ENCODE measurements at regions not wholly inside any gene's neighbourhood (a gene's known extent, or its start where the extent isn't known, plus 50 kb on each side); places are given as distances from the start of the nearest gene placed in this dataset.
"Not testable (repeated sequence)": the region's sequence is repeated elsewhere in the genome, so short reads cannot be mapped to it uniquely, and the experiment has no call there.

DNA sequence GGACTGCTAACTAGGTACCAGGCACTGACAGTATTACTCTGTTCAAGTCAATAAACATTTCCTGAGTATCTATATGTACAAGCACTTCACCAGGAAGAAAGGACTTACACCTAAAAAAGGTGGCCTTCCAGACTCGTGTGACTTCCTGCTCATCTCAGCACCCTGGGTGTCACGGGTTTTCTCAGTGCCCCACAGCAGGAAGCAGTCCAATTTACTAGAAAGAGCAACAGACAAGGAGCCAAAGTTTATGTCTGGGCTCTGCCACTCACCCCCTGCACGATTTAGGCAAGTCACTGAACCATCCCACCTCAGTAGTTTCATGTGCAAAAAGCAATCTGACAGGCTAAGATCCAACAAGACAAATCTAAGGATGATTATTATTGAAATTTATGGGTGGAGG lies 92.4 kb downstream of the TMEM215 start:
- DNase-seq, result no peak
- Mint-ChIP-seq H3K9me3 (no peaks in the 10 kb centered on the region), H3K4me1 (no peaks in the 10 kb centered on the region), H3K4me3 (no peak overlapping the region), H3K36me3 (no peaks in the 10 kb centered on the region), H3K27ac (no peak overlapping the region), H3K27me3 (peaks cover 0 to 7% of the 10 kb centered on the region in 2 donors)
- Histone ChIP-seq H3K4me1 (ENCODE audit: insufficient read depth, low read length) (no peaks in the 10 kb centered on the region), H3K4me3 (ENCODE audit: low read length) (no peak overlapping the region), H3K27ac (ENCODE audit: low read depth, low read length) (no peak overlapping the region), H3K27me3 (ENCODE audit: insufficient read depth, low read length, poor library complexity, severe bottlenecking) (no peaks in the 10 kb centered on the region), H3K9me3 (ENCODE audit: low read length) (no peaks in the 10 kb centered on the region), H3K36me3 (ENCODE audit: insufficient read depth, low read length) (no peaks in the 10 kb centered on the region)
- ChIA-PET POLR2A (no interaction called here), CTCF (no interaction called here)

DNA sequence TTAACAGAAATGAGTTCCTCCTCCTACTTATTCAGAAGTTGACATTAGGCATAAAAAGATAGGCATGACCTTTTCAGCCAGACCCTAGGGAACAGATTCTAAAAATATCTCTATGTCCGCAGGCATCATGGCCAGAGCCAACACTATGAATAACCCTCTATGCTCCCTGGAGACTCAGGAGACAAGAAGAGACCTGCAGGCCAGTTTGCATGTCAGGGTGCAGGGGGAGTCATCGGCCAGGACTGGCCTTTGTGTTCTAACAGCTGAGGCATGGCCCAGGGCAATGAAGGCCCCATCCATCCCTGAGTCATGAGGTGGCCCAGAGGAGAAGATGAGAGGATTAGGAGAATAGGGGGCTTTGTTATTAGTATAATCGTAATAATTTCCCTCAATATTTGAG lies 93.8 kb downstream of the TMEM215 start:
- no peaks in the 10 kb centered on the region for H3K9me3 Mint-ChIP-seq
- H3K4me1 Mint-ChIP-seq, result no peaks in the 10 kb centered on the region

DNA sequence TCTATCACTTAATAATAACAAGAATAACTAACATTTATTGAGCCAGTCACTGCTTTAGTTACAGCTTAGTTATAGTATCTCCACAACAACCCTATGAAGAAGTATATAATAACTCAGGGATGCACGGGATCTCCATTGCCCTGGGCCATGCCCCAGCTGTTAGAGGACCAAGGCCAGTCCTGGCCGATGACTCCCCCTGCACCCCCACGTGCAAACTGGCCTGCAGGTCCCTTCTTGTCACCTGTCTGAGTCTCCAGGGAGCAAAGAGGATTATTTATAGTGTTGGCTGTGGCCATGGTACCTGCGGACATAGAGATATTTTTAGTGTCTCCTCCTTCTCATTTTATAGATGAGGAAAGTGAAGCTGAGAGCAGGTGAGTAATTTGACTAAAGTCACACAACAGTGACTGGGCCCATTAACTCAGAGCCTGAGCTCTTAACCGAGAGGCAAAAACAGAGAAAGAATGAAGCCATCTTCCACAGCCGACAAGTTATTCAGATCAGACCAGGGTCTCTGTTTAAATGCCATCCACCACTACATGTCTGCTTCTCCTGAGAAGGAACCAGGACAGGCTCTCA lies 94.4 kb downstream of the TMEM215 start:
- DNase-seq, result no peak
- Mint-ChIP-seq H3K4me1 (no peaks in the 10 kb centered on the region), H3K36me3 (no peaks in the 10 kb centered on the region), H3K9me3 (no peaks in the 10 kb centered on the region), H3K27ac (no peak overlapping the region), H3K4me3 (no peak overlapping the region), H3K27me3 (peaks cover 0 to 4% of the 10 kb centered on the region in 2 donors)
- Histone ChIP-seq H3K4me3 (ENCODE audit: low read length) (no peak overlapping the region), H3K27ac (ENCODE audit: low read depth, low read length) (no peak overlapping the region), H3K9me3 (ENCODE audit: low read length) (no peaks in the 10 kb centered on the region), H3K36me3 (ENCODE audit: insufficient read depth, low read length) (no peaks in the 10 kb centered on the region), H3K4me1 (ENCODE audit: insufficient read depth, low read length) (no peaks in the 10 kb centered on the region), H3K27me3 (ENCODE audit: insufficient read depth, low read length, poor library complexity, severe bottlenecking) (no peaks in the 10 kb centered on the region)
- CTCF ChIA-PET, result no interaction called here
- POLR2A ChIA-PET, result no interaction called here

More for the DNA sequence above, 93.8 kb downstream of the TMEM215 start:
- no peaks in the 10 kb centered on the region for H3K9me3 ChIP-seq (ENCODE audit: low read length)
- H3K27ac ChIP-seq (ENCODE audit: low read depth, low read length), result no peak overlapping the region
- no peak overlapping the region for H3K27ac Mint-ChIP-seq
- no peak for DNase-seq
- no peak overlapping the region for H3K4me3 ChIP-seq (ENCODE audit: low read length)
- H3K36me3 Mint-ChIP-seq, result no peaks in the 10 kb centered on the region
- no peak overlapping the region for H3K4me3 Mint-ChIP-seq
- ChIA-PET POLR2A (no interaction called here), CTCF (no interaction called here)
- H3K27me3 ChIP-seq (ENCODE audit: insufficient read depth, low read length, poor library complexity, severe bottlenecking), result no peaks in the 10 kb centered on the region
- H3K36me3 ChIP-seq (ENCODE audit: insufficient read depth, low read length), result no peaks in the 10 kb centered on the region
- H3K4me1 ChIP-seq (ENCODE audit: insufficient read depth, low read length), result no peaks in the 10 kb centered on the region
- H3K27me3 Mint-ChIP-seq, result peaks cover 0 to 4% of the 10 kb centered on the region in 2 donors

DNA sequence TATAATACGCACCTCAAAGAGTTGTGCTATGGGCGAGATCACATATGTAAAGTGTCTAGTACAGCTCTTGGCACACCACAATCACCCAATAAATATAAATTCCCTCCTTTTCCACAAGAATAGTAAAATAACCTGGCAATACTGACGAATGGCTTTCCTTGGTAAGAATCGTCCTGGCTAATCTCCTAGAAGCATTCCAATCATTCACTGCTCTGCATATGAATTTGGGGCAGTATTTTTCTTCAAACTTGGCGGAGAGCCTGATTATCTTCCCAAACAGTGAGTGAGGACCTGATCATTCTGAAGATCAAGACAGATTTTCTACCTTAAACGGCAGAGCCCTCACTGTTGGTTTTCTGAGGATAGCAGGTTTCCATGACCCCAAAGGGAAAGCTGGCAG lies 96.0 kb downstream of the TMEM215 start:
- POLR2A ChIA-PET, result no interaction called here

DNA sequence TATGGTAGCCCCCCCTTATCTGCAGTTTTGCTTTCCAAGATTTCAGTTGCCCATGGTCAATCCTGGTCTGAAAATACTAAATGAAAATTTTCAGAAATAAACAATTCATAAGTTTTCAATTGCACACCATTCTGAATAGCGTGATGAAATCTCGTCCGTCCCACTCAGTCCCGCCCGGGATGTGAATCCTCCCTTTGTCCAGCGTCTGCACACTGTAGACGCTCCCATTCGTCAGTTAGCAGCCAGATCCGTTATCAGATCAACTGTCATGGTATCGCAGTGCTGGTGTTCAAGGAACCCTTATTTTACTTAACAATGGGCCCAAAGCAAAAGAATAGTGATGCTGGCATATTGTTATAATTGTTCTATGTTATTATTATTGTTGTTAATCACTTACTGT lies 98.6 kb downstream of the TMEM215 start:
- Histone ChIP-seq H3K9me3 (ENCODE audit: low read length) (no peaks in the 10 kb centered on the region), H3K36me3 (ENCODE audit: insufficient read depth, low read length) (no peaks in the 10 kb centered on the region), H3K4me1 (ENCODE audit: insufficient read depth, low read length) (no peaks in the 10 kb centered on the region), H3K4me3 (ENCODE audit: low read length) (no peak overlapping the region), H3K27ac (ENCODE audit: low read depth, low read length) (no peak overlapping the region), H3K27me3 (ENCODE audit: insufficient read depth, low read length, poor library complexity, severe bottlenecking) (no peaks in the 10 kb centered on the region)
- CTCF ChIA-PET, result no interaction called here
- Mint-ChIP-seq H3K36me3 (peaks cover 0 to 1% (median 0%) of the 10 kb centered on the region in 3 donors), H3K4me3 (no peak overlapping the region), H3K9me3 (no peaks in the 10 kb centered on the region), H3K4me1 (no peaks in the 10 kb centered on the region), H3K27me3 (peaks cover 0 to 1% of the 10 kb centered on the region in 2 donors), H3K27ac (no peak overlapping the region)
- DNase-seq, result no peak
- POLR2A ChIA-PET, result no interaction called here

More for the DNA sequence above, 96.0 kb downstream of the TMEM215 start:
- no peak overlapping the region for H3K4me3 ChIP-seq (ENCODE audit: low read length)
- H3K36me3 ChIP-seq (ENCODE audit: insufficient read depth, low read length), result no peaks in the 10 kb centered on the region
- no peaks in the 10 kb centered on the region for H3K27me3 ChIP-seq (ENCODE audit: insufficient read depth, low read length, poor library complexity, severe bottlenecking)
- H3K27ac ChIP-seq (ENCODE audit: low read depth, low read length), result no peak overlapping the region
- H3K9me3 ChIP-seq (ENCODE audit: low read length), result no peaks in the 10 kb centered on the region
- no peaks in the 10 kb centered on the region for H3K4me1 ChIP-seq (ENCODE audit: insufficient read depth, low read length)
- DNase-seq, result no peak
- CTCF ChIA-PET, result no interaction called here
- Mint-ChIP-seq H3K4me3 (no peak overlapping the region), H3K4me1 (no peaks in the 10 kb centered on the region), H3K27ac (no peak overlapping the region), H3K9me3 (no peaks in the 10 kb centered on the region), H3K27me3 (peaks cover 0 to 4% of the 10 kb centered on the region in 2 donors), H3K36me3 (no peaks in the 10 kb centered on the region)

DNA sequence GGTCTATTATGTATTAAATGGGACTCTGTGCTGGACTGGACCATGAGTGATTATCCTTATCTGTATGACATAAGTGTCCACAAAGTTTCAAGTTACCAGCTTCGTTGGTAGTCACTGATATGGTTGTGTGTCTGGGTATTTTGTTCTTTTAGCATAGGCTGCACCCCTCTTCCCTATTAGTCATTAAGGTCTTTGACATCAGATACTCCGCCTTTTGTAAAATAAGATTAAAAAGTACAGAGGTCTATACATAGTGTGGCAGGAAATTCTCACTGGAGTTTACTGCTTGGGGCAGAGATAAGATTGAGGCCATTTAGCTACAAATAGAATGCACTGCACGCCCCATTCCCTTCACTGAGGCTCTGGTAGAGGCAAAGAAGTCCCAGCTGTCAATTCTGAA lies 99.4 kb downstream of the TMEM215 start:
- H3K36me3 ChIP-seq (ENCODE audit: insufficient read depth, low read length), result no peaks in the 10 kb centered on the region
- H3K4me3 ChIP-seq (ENCODE audit: low read length), result no peak overlapping the region
- DNase-seq, result no peak
- no peak overlapping the region for H3K4me3 Mint-ChIP-seq
- H3K4me1 ChIP-seq (ENCODE audit: insufficient read depth, low read length), result no peaks in the 10 kb centered on the region
- POLR2A ChIA-PET, result no interaction called here
- H3K9me3 Mint-ChIP-seq, result no peaks in the 10 kb centered on the region
- no peaks in the 10 kb centered on the region for H3K9me3 ChIP-seq (ENCODE audit: low read length)
- H3K27ac Mint-ChIP-seq, result no peak overlapping the region
- CTCF ChIA-PET, result no interaction called here
- no peaks in the 10 kb centered on the region for H3K27me3 ChIP-seq (ENCODE audit: insufficient read depth, low read length, poor library complexity, severe bottlenecking)
- peaks cover 0 to 2% (median 0%) of the 10 kb centered on the region in 3 donors for H3K36me3 Mint-ChIP-seq
- H3K4me1 Mint-ChIP-seq, result no peaks in the 10 kb centered on the region
- no peaks in the 10 kb centered on the region for H3K27me3 Mint-ChIP-seq
- no peak overlapping the region for H3K27ac ChIP-seq (ENCODE audit: low read depth, low read length)

DNA sequence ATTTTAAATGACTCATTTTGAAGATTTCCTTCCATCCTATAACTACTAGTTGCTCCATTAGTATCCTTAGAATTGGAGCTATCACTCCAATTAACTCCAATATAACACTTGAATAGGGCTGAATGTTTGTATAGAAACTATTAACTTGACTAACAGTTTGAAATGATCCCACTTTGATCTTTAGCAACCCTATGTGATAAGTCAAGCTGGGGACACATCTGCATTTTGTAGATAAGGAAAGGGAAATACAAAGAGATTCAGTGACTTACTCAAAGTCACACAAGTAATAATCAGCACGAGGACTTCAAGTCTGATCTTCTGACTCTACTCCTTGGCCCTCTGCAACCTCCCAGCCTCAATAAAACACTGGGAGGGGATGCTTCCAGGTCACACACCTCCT lies 101.1 kb downstream of the TMEM215 start:
- peaks cover 0 to 4% of the 10 kb centered on the region in 2 donors for H3K27me3 Mint-ChIP-seq
- H3K9me3 Mint-ChIP-seq, result no peaks in the 10 kb centered on the region
- Histone ChIP-seq H3K4me1 (ENCODE audit: insufficient read depth, low read length) (no peaks in the 10 kb centered on the region), H3K27ac (ENCODE audit: low read depth, low read length) (no peak overlapping the region), H3K27me3 (ENCODE audit: insufficient read depth, low read length, poor library complexity, severe bottlenecking) (no peaks in the 10 kb centered on the region), H3K36me3 (ENCODE audit: insufficient read depth, low read length) (no peaks in the 10 kb centered on the region), H3K9me3 (ENCODE audit: low read length) (no peaks in the 10 kb centered on the region), H3K4me3 (ENCODE audit: low read length) (no peak overlapping the region)
- H3K4me1 Mint-ChIP-seq, result no peaks in the 10 kb centered on the region
- no peak for DNase-seq
- POLR2A ChIA-PET, result no interaction called here
- peaks cover 0 to 2% (median 0%) of the 10 kb centered on the region in 3 donors for H3K36me3 Mint-ChIP-seq
- H3K27ac Mint-ChIP-seq, result no peak overlapping the region
- CTCF ChIA-PET, result no interaction called here
- H3K4me3 Mint-ChIP-seq, result no peak overlapping the region

DNA sequence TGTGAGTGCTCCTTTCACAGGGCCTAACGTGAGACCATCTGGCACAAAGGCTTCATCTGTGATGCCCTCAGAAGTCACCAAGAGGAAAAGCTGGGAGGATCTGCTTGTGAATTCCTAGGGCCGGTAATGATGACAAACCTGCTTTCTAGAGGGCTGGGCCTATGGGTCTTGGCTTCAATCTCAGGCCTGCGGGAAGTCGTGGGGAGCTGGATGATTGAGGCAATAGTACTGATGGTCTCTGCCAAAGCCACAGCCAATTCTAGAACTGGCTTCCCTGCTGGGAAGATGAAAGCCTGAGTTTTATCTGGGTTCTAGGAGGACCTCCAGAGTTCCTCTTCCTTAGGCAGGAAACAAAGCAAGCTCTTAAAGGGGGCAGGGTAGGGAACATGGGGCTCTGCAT lies 102.7 kb downstream of the TMEM215 start:
- Histone ChIP-seq H3K4me1 (ENCODE audit: insufficient read depth, low read length) (no peaks in the 10 kb centered on the region), H3K27me3 (ENCODE audit: insufficient read depth, low read length, poor library complexity, severe bottlenecking) (no peaks in the 10 kb centered on the region), H3K9me3 (ENCODE audit: low read length) (no peaks in the 10 kb centered on the region), H3K4me3 (ENCODE audit: low read length) (no peak overlapping the region), H3K27ac (ENCODE audit: low read depth, low read length) (no peak overlapping the region), H3K36me3 (ENCODE audit: insufficient read depth, low read length) (no peaks in the 10 kb centered on the region)
- Mint-ChIP-seq H3K36me3 (peaks cover 0 to 2% (median 0%) of the 10 kb centered on the region in 3 donors), H3K4me3 (no peak overlapping the region), H3K4me1 (no peaks in the 10 kb centered on the region), H3K27ac (no peak overlapping the region), H3K9me3 (no peaks in the 10 kb centered on the region), H3K27me3 (peaks cover 0 to 4% of the 10 kb centered on the region in 2 donors)
- POLR2A ChIA-PET, result no interaction called here
- CTCF ChIA-PET, result no interaction called here
- DNase-seq, result no peak

DNA sequence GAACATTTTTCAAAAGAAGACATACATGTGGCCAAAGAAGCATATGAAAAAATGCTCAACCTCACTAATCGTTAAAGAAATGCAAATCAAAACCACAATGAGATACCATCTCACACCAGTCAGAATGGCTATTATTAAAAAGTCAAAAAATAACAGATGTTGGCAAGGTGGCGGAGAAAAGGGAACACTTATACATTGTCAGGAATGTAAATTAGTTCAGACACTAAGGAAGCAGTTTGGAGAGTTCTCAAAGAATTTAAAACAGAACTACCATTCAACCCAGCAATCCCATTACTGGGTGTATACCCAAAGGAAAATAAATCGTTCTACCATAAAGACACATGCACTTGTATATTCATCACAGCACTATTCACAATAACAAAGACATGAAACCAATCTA lies 106.9 kb downstream of the APTX start:
- H3K4me3 Mint-ChIP-seq; POLR2A ChIA-PET; H3K27ac Mint-ChIP-seq; H3K36me3 Mint-ChIP-seq; H3K36me3 ChIP-seq (ENCODE audit: insufficient read depth, low read length); CTCF ChIA-PET; H3K27me3 ChIP-seq (ENCODE audit: insufficient read depth, low read length, poor library complexity, severe bottlenecking); H3K9me3 ChIP-seq (ENCODE audit: low read length); H3K4me1 ChIP-seq (ENCODE audit: insufficient read depth, low read length); DNase-seq; H3K27ac ChIP-seq (ENCODE audit: low read depth, low read length); H3K9me3 Mint-ChIP-seq; H3K4me3 ChIP-seq (ENCODE audit: low read length); H3K4me1 Mint-ChIP-seq: not testable (repeated sequence)
- H3K27me3 Mint-ChIP-seq, result peaks cover 3 to 14% of the 10 kb centered on the region in 2 donors

Data from CD8-positive, alpha-beta memory T cell (primary cell).